OCI-LY3 (cell line): ENCODE measurements at regions not wholly inside any gene's neighbourhood (a gene's known extent, or its start where the extent isn't known, plus 50 kb on each side); places are given as distances from the start of the nearest gene placed in this dataset.

Experiments
- H2AFZ ChIP-seq: fragments of 200-600, 300-600 bp; shearing (Covaris generic); 2 replicates; pipeline ENCODE4 v1.6.0; 2014; ENCODE audit warnings: antibody characterized with exemption, low read depth, low read length
- H3K27ac ChIP-seq: fragments of 200-600, 300-600 bp; sonication (generic); 2 replicates; pipeline ENCODE4 v1.5.1; 2014; ENCODE audit warnings: mild to moderate bottlenecking, low read length, moderate library complexity, mixed read lengths
- H3K27me3 ChIP-seq: fragments of 200-600, 300-600 bp; sonication (generic); 2 replicates; pipeline ENCODE4 v1.6.1; 2014; ENCODE audit warnings: low read depth, low read length, mixed read lengths
- H3K36me3 ChIP-seq: fragments of 200-600, 300-600 bp; sonication (generic); replicated peaks from 2 replicates; pipeline ENCODE3; 2014; ENCODE audit warnings: low read depth, low read length, mixed read lengths
- H3K4me1 ChIP-seq: fragments of 300-600, 200-600 bp; sonication (generic); 2 replicates; pipeline ENCODE4 v1.6.1; 2014; ENCODE audit warnings: low read length, mixed read lengths
- H3K4me2 ChIP-seq: fragments of 200-600, 300-600 bp; sonication (generic); 2 replicates; pipeline ENCODE4 v1.6.1; 2014; ENCODE audit warnings: low read length, mixed read lengths
- H3K4me3 ChIP-seq: fragments of 300-600, 200-600 bp; sonication (generic); 2 replicates; pipeline ENCODE4 v1.5.1; 2014; ENCODE audit warnings: antibody characterized with exemption, mild to moderate bottlenecking, low read length, moderate library complexity
- H3K79me2 ChIP-seq: fragments of 300-600, 200-600 bp; shearing (Covaris generic); 2 replicates; pipeline ENCODE4 v1.6.1; 2014; ENCODE audit warnings: mild to moderate bottlenecking, low read length, mixed read lengths
- H3K9ac ChIP-seq: fragments of 300-600, 200-600 bp; shearing (Covaris generic); 2 replicates; pipeline ENCODE4 v1.6.0; 2014; ENCODE audit warnings: mild to moderate bottlenecking, low read length, moderate library complexity
- H3K9me3 ChIP-seq: fragments of 200-600, 300-600 bp; shearing (Covaris generic); 2 replicates; pipeline ENCODE4 v1.6.1; 2014; ENCODE audit warnings: low read length, mixed read lengths; ENCODE audit not compliant: insufficient read depth
- H4K20me1 ChIP-seq: fragments of 200-600, 300-600 bp; sonication (generic); 2 replicates; pipeline ENCODE4 v1.6.1; 2016; ENCODE audit warnings: low read length, mixed read lengths; ENCODE audit not compliant: insufficient read depth
- EZH2phosphoT487 ChIP-seq: fragments of 200-600 bp; shearing (Covaris generic); IDR thresholded peaks from 2 replicates; pipeline ENCODE4 v1.6.1; 2018; ENCODE audit warnings: antibody characterized with exemption, mixed run types, low read depth
- TF ChIP-seq, protein P1 (sequence below): fragments of 200-600, 300-600 bp; sonication (generic); IDR thresholded peaks from 2 replicates; pipeline ENCODE4 v1.5.1; 2014; ENCODE audit warnings: antibody characterized with exemption, low read length, low read depth

DNA sequence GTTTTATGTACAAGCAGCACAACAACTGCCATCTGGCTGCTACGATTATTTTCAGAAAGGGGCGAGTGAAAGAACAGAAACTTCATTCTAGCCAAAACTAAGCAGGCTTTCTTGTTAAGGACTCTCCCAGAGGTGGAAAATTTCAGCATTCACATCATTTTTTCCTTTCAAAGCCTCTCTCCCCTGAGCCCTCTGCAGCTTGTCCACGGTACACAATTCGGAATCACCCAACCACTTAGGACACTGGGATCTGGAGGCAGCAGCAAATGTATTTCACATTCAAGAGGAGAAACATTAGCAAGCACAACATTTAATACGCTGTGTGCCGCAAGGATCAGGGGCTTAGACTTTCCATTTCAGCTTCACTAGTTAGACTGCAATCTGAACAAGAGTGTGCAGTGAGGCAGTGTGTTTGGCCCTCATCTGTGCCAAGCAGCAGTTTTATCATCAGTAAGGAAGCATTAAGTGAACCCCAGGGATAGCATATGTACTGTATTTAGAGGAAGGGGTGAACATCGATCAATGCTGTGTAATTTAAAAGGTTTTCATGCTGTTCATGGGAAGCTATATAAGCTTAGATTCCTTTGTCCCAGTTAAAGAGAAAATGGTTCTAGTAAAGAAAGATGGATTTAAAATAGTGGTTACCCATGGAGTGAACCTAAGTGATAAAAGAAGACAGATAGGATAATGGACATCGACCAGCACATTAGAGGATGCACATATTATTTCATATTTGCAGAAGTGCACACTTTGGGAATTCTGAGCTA, 504.9 kb downstream of the TBL1XR1 start:
- no peaks in the 10 kb centered on the region for H3K36me3 ChIP-seq
- H3K79me2 ChIP-seq: no peaks in the 10 kb centered on the region
- H3K4me2 ChIP-seq: no peak overlapping the region
- no peaks in the 10 kb centered on the region for H3K4me1 ChIP-seq
- H3K27ac ChIP-seq: no peak overlapping the region
- no peak overlapping the region for H3K9ac ChIP-seq
- H3K9me3 ChIP-seq: no peaks in the 10 kb centered on the region
- TF ChIP-seq, protein P1, sequence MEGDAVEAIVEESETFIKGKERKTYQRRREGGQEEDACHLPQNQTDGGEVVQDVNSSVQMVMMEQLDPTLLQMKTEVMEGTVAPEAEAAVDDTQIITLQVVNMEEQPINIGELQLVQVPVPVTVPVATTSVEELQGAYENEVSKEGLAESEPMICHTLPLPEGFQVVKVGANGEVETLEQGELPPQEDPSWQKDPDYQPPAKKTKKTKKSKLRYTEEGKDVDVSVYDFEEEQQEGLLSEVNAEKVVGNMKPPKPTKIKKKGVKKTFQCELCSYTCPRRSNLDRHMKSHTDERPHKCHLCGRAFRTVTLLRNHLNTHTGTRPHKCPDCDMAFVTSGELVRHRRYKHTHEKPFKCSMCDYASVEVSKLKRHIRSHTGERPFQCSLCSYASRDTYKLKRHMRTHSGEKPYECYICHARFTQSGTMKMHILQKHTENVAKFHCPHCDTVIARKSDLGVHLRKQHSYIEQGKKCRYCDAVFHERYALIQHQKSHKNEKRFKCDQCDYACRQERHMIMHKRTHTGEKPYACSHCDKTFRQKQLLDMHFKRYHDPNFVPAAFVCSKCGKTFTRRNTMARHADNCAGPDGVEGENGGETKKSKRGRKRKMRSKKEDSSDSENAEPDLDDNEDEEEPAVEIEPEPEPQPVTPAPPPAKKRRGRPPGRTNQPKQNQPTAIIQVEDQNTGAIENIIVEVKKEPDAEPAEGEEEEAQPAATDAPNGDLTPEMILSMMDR: no peak
- TF ChIP-seq EZH2phosphoT487: no peak
- H3K27me3 ChIP-seq: no peaks in the 10 kb centered on the region
- H3K4me3 ChIP-seq: no peak overlapping the region
- no peaks in the 10 kb centered on the region for H4K20me1 ChIP-seq
- H2AFZ ChIP-seq: no peak overlapping the region

GRCh38 chr3:176690083-176690869, 507.0 kb downstream of the TBL1XR1 start:
- no peaks in the 10 kb centered on the region for H3K9me3 ChIP-seq
- no peak overlapping the region for H3K27ac ChIP-seq
- no peaks in the 10 kb centered on the region for H3K79me2 ChIP-seq
- H3K9ac ChIP-seq: no peak overlapping the region
- H2AFZ ChIP-seq: no peak overlapping the region
- no peaks in the 10 kb centered on the region for H3K27me3 ChIP-seq
- no peak overlapping the region for H3K4me2 ChIP-seq
- H4K20me1 ChIP-seq: no peaks in the 10 kb centered on the region
- no peaks in the 10 kb centered on the region for H3K36me3 ChIP-seq
- no peak overlapping the region for H3K4me3 ChIP-seq
- TF ChIP-seq, protein P1: no peak
- TF ChIP-seq EZH2phosphoT487: no peak
- no peaks in the 10 kb centered on the region for H3K4me1 ChIP-seq

GRCh38 chr3:176687754-176688153, 509.5 kb downstream of the TBL1XR1 start:
- no peak overlapping the region for H3K9ac ChIP-seq
- no peaks in the 10 kb centered on the region for H3K36me3 ChIP-seq
- H2AFZ ChIP-seq: no peak overlapping the region
- no peak overlapping the region for H3K4me2 ChIP-seq
- no peaks in the 10 kb centered on the region for H3K4me1 ChIP-seq
- no peak overlapping the region for H3K27ac ChIP-seq
- no peaks in the 10 kb centered on the region for H4K20me1 ChIP-seq
- H3K4me3 ChIP-seq: no peak overlapping the region
- H3K27me3 ChIP-seq: no peaks in the 10 kb centered on the region
- no peaks in the 10 kb centered on the region for H3K79me2 ChIP-seq
- no peaks in the 10 kb centered on the region for H3K9me3 ChIP-seq
- TF ChIP-seq, protein P1: no peak
- TF ChIP-seq EZH2phosphoT487: no peak

- no peaks in the 10 kb centered on the region for H3K4me1 ChIP-seq
- no peak overlapping the region for H2AFZ ChIP-seq
- H3K4me3 ChIP-seq: no peak overlapping the region
- no peaks in the 10 kb centered on the region for H4K20me1 ChIP-seq
- no peaks in the 10 kb centered on the region for H3K79me2 ChIP-seq
- no peak overlapping the region for H3K27ac ChIP-seq
- no peaks in the 10 kb centered on the region for H3K27me3 ChIP-seq
- H3K9ac ChIP-seq: no peak overlapping the region
- H3K9me3 ChIP-seq: no peaks in the 10 kb centered on the region
- H3K36me3 ChIP-seq: no peaks in the 10 kb centered on the region
- TF ChIP-seq EZH2phosphoT487: no peak
- TF ChIP-seq, protein P1: no peak
- no peak overlapping the region for H3K4me2 ChIP-seq
These were observed 513.9 kb downstream of the TBL1XR1 start for GRCh38 chr3:176683382-176683781.
